ENCODE measurements at regions not wholly inside any gene's neighbourhood (a gene's known extent, or its start where the extent isn't known, plus 50 kb on each side); places are given as distances from the start of the nearest gene placed in this dataset.

- TF ChIP-seq CTCF (conservative IDR thresholded peaks at IDR 0.05) (no peak), ZFX (IDR thresholded peaks at IDR 0.05) (no peak)
These were observed 167.1 kb upstream of the KIAA1217 start for GRCh38 chr10:24041834-24042233.

Data from C4-2B (cell line).